Upper lobe of right lung (tissue), 1 donor: ENCODE measurements at regions not wholly inside any gene's neighbourhood (a gene's known extent, or its start where the extent isn't known, plus 50 kb on each side); places are given as distances from the start of the nearest gene placed in this dataset.

Experiments used
- ATAC-seq: fragments of 200-7000 bp; cut with Tn5 transposase; one replicate; pipeline ENCODE4 v1.9.1; 2020; ENCODE audit warnings: mild to moderate bottlenecking, moderate library complexity
- DNase-seq: peaks from one replicate; pipeline ENCODE4 v3.0.0-alpha.2; 2020
- H3K27ac ChIP-seq: fragments of 200-600 bp; one replicate; pipeline ENCODE4 v1.8.0; 2022
- H3K27me3 ChIP-seq: fragments of 200-600 bp; one replicate; pipeline ENCODE4 v1.8.0; 2022; ENCODE audit warnings: mild to moderate bottlenecking
- H3K36me3 ChIP-seq: fragments of 200-600 bp; one replicate; pipeline ENCODE4 v1.8.0; 2022
- H3K4me1 ChIP-seq: fragments of 200-600 bp; one replicate; pipeline ENCODE4 v1.8.0; 2022
- H3K4me3 ChIP-seq: fragments of 200-600 bp; one replicate; pipeline ENCODE4 v1.8.0; 2022; ENCODE audit warnings: mild to moderate bottlenecking
- H3K9me3 ChIP-seq: fragments of 200-600 bp; one replicate; pipeline ENCODE4 v1.8.0; 2022
- intact Hi-C: fragments of 100-400 bp; cut with DNase I; formaldehyde crosslinking; loops from one replicate; pipeline ENCODE4 v1.11.0; 2022
- TF ChIP-seq, protein P1 (sequence below): fragments of 200-600 bp; IDR thresholded peaks from one replicate; pipeline ENCODE4 v1.8.0; 2022; ENCODE audit warnings: antibody characterized with exemption
- donor health status: DM: no; HTN: yes; CAD: no; lungs with severe emphysema.

DNA sequence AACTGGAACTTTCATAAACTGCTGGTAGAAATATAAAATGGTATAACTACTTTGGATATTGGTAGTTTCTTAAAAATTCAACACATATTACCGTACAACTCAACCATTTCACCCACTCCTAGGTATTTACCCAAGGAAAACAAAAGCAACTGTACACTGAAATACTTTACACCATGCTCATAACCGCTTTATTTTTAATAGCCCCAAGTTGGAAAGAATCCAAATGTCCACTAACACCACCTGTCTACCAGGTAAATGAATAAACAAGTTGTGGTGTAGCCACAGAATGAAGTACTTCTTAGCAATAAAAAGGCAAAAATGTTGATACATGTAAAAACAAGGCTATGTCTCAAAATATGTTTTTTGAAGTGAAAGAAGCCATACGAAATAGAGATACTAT is 215.9 kb upstream of the PEX5L start:
- intact Hi-C loops = no loop called here
- DNase-seq (no peak), ATAC-seq (no peak)
- no peaks in the 10 kb centered on the region for H3K4me1 ChIP-seq
- H3K9me3 ChIP-seq = no peaks in the 10 kb centered on the region
- H3K4me3 ChIP-seq = no peak overlapping the region
- no peaks in the 10 kb centered on the region for H3K36me3 ChIP-seq
- TF ChIP-seq, protein P1, sequence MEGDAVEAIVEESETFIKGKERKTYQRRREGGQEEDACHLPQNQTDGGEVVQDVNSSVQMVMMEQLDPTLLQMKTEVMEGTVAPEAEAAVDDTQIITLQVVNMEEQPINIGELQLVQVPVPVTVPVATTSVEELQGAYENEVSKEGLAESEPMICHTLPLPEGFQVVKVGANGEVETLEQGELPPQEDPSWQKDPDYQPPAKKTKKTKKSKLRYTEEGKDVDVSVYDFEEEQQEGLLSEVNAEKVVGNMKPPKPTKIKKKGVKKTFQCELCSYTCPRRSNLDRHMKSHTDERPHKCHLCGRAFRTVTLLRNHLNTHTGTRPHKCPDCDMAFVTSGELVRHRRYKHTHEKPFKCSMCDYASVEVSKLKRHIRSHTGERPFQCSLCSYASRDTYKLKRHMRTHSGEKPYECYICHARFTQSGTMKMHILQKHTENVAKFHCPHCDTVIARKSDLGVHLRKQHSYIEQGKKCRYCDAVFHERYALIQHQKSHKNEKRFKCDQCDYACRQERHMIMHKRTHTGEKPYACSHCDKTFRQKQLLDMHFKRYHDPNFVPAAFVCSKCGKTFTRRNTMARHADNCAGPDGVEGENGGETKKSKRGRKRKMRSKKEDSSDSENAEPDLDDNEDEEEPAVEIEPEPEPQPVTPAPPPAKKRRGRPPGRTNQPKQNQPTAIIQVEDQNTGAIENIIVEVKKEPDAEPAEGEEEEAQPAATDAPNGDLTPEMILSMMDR = no peak
- H3K27me3 ChIP-seq = no peaks in the 10 kb centered on the region
- no peak overlapping the region for H3K27ac ChIP-seq

DNA sequence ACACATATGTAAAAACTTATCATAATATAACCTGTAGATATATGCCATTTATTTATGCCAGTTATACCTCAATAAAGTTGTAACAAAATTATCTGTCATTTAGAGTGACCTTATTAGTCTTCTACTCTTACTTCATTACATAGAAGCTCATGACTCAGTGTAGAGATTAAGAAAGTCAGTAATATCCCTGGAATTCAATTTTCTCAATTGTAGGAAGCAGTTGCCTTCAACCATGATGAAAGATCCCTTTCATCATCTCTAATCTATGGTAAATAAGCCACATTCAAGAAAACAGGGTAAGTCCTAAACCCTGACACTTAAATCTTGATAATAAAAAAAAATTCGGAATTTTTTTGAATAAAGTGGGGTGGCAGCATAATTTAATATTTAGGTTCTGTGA is 216.5 kb upstream of the PEX5L start:
- Histone ChIP-seq H3K9me3 (no peaks in the 10 kb centered on the region), H3K27me3 (no peaks in the 10 kb centered on the region), H3K4me1 (no peaks in the 10 kb centered on the region), H3K4me3 (no peak overlapping the region), H3K36me3 (no peaks in the 10 kb centered on the region), H3K27ac (no peak overlapping the region)
- ATAC-seq = no peak
- DNase-seq = no peak
- TF ChIP-seq, protein P1 = no peak
- intact Hi-C loops = no loop called here

DNA sequence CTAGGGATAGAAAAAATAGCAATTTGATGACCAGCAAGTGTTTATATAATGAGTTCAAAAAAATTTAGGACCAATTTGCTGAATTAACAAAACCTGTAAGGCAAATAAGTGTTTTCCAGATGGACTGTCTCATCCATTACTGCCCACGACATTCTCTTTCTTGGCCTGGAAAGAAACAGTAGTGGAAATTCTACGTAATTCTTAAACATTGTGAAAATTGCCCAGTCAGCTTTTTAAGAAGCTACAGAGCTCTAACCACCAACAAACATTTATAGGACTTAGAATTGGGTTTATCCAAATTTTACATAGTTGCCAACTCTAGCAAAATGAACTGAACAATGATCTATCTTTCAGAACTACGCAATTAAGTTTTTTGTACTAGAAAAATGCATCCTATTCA is 227.7 kb upstream of the PEX5L start:
- Histone ChIP-seq H3K4me1 (no peaks in the 10 kb centered on the region), H3K27ac (no peak overlapping the region), H3K9me3 (no peaks in the 10 kb centered on the region), H3K36me3 (no peaks in the 10 kb centered on the region), H3K27me3 (no peaks in the 10 kb centered on the region), H3K4me3 (no peak overlapping the region)
- ATAC-seq (no peak), DNase-seq (no peak)
- TF ChIP-seq, protein P1 = no peak
- intact Hi-C loops = no loop called here

DNA sequence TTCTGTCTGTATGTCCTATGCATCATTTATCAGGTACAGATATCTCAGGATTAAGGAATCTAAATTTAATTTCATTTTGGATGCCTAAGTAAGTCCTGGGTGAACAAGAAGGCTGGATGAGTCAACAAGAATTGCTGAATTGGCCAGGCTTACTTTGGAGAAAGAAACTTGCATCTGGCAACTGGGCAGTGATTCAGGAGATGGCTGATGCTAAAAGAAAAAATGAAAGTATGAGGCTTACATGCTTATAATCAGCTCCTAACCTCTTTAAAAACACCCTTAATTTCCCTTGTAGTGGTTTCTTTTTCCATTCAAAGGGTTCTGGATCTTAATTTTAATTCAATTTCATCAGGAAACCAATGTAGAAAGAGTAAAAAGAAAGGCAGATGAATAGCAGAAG is 228.8 kb upstream of the PEX5L start:
- TF ChIP-seq, protein P1 = no peak
- Histone ChIP-seq H3K36me3 (no peaks in the 10 kb centered on the region), H3K27me3 (no peaks in the 10 kb centered on the region), H3K4me3 (no peak overlapping the region), H3K9me3 (no peaks in the 10 kb centered on the region), H3K27ac (no peak overlapping the region), H3K4me1 (no peaks in the 10 kb centered on the region)
- intact Hi-C loops = no loop called here
- no peak for ATAC-seq
- DNase-seq = no peak

DNA sequence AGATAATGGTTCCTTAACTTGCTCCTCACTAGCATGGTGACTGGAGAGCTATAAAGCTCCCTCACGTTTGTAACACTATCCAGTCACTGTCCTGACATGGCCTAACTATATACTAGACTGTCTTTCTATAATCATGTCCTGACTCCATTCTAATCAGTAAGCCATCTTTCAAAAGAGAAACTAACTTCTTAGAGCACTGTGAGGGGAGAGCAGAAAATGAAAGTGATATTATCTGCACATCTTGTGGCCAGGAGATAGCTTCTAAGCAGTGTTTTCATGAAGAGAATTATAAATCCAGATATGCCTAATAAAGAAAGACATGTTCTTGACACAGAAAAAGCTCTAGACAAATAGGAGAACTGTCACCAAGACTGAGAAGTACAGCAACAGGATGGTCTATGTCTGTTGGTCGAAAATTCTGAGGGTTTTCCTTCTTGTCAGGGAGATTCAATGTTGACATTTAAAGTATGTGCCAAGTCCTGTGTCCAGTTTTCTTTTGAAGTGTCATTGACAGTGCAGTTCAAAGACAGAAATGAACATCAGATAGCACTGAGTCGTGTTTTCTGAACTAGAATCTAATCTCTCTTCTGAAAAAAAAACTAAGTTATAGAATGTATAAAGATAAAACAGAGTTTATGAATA is 230.6 kb upstream of the PEX5L start:
- TF ChIP-seq, protein P1 = no peak
- intact Hi-C loops = no loop called here
- H3K36me3 ChIP-seq = no peaks in the 10 kb centered on the region
- ATAC-seq = no peak
- no peak for DNase-seq
- H3K4me1 ChIP-seq = no peaks in the 10 kb centered on the region
- no peaks in the 10 kb centered on the region for H3K9me3 ChIP-seq
- H3K27ac ChIP-seq = no peak overlapping the region
- no peaks in the 10 kb centered on the region for H3K27me3 ChIP-seq
- H3K4me3 ChIP-seq = no peak overlapping the region

DNA sequence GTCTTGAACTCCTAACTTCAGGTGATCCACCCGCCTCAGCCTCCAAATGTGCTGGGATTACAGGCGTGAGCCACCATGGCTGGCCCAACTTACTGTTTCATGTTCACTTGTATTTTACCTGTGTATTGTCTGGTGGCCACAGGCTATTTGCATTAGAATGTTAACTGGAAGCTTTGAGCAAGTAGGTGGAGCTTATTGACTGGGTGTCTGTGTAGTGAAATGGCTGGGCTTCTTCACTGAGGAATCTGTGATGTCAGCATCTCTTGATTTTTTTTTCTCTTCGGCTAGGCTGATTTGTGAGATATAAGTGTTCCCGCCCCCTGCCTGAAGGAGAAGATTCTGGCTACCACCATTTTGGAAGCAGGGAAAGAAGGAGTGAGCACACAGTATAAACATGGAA is 237.8 kb upstream of the PEX5L start:
- Histone ChIP-seq H3K4me1 (no peaks in the 10 kb centered on the region), H3K9me3 (no peaks in the 10 kb centered on the region), H3K36me3 (no peaks in the 10 kb centered on the region), H3K27me3 (no peaks in the 10 kb centered on the region), H3K27ac (no peak overlapping the region), H3K4me3 (no peak overlapping the region)
- DNase-seq (no peak), ATAC-seq (no peak)
- intact Hi-C loops = no loop called here
- TF ChIP-seq, protein P1 = no peak
